ENCODE measurements at regions not wholly inside any gene's neighbourhood (a gene's known extent, or its start where the extent isn't known, plus 50 kb on each side); places are given as distances from the start of the nearest gene placed in this dataset.
"Not testable (repeated sequence)": the region's sequence is repeated elsewhere in the genome, so short reads cannot be mapped to it uniquely, and the experiment has no call there.

DNA sequence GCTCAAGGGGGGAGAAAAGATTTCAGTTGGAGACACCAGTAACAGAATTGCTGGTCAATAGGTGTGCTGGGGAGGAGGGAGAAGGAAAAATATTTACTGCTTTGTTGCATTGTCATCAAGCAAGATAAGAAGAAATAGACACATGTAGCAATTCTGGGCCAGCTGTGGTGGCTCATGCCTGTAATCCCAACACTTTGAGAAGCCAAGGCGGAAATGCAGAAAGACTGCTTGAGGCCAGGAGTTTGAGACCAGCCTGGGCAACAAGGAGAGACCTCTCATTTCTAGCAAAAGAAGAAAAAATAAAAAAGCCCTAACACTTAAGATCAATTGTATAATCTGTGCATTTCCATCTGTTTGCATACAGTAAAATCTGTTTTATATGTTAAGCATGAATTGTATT, 126.6 kb downstream of the ZFP64 start:
- H3K9ac ChIP-seq (ENCODE audit: low read length) = no peak overlapping the region
- H3K27me3 ChIP-seq (ENCODE audit: insufficient read depth, low read length) = no peaks in the 10 kb centered on the region
- no peak overlapping the region for H4K12ac ChIP-seq (ENCODE audit: low read depth, low read length)
- H2BK120ac ChIP-seq (ENCODE audit: insufficient read depth, low read length, poor library complexity) = no peak overlapping the region
- no peaks in the 10 kb centered on the region for H3K9me3 ChIP-seq (ENCODE audit: insufficient read depth, low read depth, low read length)
- no peaks in the 10 kb centered on the region for H3K79me2 ChIP-seq (ENCODE audit: control insufficient read depth, insufficient read depth, low read length, poor library complexity)
- no peak overlapping the region for H3K14ac ChIP-seq (ENCODE audit: low read length)
- H4K8ac ChIP-seq (ENCODE audit: low read depth, low read length) = no peak overlapping the region
- no peak overlapping the region for H2AK5ac ChIP-seq (ENCODE audit: low read length)
- H3K79me1 ChIP-seq (ENCODE audit: low read length) = no peaks in the 10 kb centered on the region
- no peak overlapping the region for H2BK12ac ChIP-seq (ENCODE audit: low read length)
- no peak overlapping the region for H3K27ac ChIP-seq (ENCODE audit: low read depth, low read length)
- no peak for DNase-seq
- H3K4me1 ChIP-seq (ENCODE audit: control insufficient read depth in 1 of 2, insufficient read depth in 2 of 2, low read length in 2 of 2) = no peaks in the 10 kb centered on the region
- no peak overlapping the region for H3K4me2 ChIP-seq (ENCODE audit: low read length)
- H3K4ac ChIP-seq (ENCODE audit: low read depth, low read length) = no peak overlapping the region
- H2BK5ac ChIP-seq (ENCODE audit: low read depth, low read length, poor library complexity) = no peak overlapping the region
- H3K36me3 ChIP-seq (ENCODE audit: control insufficient read depth in 1 of 2, insufficient read depth in 2 of 2, low read length in 2 of 2) = no peaks in the 10 kb centered on the region
- no CpG with 5 or more reads among the region's 1 CpG for WGBS (ENCODE audit: extremely low coverage, insufficient coverage, insufficient read length)
- H3K23ac ChIP-seq (ENCODE audit: low read length) = no peak overlapping the region
- no peak overlapping the region for H4K91ac ChIP-seq (ENCODE audit: low read depth, low read length)
- no peak overlapping the region for H2AFZ ChIP-seq (ENCODE audit: insufficient read depth, low read length, poor library complexity)
- H3K4me3 ChIP-seq (ENCODE audit: low read depth, low read length) = no peak overlapping the region
- H3K18ac ChIP-seq (ENCODE audit: low read length) = no peak overlapping the region

DNA sequence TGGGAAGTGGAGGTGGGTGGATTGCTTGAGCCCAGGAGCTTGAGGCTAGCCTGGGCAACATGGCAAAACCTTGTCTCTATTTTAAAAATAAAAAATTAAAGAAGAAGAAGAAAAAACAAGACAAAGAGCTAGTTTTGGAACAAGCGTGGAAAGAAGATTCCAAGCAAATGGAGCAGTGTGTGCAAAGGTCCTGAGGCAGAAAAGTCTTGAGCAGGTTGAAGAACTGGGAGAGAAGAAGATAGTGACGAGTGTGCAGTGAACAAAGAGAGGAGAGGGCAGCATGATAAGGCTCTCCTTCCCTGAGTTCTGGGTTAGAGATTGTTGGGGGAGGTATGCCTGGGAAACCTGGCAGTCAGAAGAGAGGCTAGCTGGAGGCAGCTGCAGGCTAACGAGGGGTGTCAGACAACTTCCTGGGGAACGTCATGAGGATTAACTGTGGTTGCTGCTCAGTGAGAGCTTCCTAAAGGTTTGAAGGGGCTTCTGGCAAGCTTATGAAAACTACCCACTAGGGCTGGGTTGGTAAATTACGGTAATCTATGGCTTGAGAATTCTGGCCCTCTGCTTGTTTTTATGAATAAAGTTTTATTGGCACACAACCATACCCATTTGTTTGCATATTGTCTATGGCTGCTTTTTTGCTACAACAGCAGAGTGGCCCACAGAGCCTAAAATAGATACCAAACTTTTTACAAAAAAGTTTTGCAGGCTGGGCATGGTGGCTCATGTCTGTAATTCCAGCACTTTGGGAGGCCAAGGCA, 128.9 kb downstream of the ZFP64 start:
- DNase-seq = no peak
- WGBS (ENCODE audit: extremely low coverage, insufficient coverage, insufficient read length) = no CpG with 5 or more reads among the region's 5 CpGs
- H3K4ac ChIP-seq (ENCODE audit: low read depth, low read length) = no peak overlapping the region

DNA sequence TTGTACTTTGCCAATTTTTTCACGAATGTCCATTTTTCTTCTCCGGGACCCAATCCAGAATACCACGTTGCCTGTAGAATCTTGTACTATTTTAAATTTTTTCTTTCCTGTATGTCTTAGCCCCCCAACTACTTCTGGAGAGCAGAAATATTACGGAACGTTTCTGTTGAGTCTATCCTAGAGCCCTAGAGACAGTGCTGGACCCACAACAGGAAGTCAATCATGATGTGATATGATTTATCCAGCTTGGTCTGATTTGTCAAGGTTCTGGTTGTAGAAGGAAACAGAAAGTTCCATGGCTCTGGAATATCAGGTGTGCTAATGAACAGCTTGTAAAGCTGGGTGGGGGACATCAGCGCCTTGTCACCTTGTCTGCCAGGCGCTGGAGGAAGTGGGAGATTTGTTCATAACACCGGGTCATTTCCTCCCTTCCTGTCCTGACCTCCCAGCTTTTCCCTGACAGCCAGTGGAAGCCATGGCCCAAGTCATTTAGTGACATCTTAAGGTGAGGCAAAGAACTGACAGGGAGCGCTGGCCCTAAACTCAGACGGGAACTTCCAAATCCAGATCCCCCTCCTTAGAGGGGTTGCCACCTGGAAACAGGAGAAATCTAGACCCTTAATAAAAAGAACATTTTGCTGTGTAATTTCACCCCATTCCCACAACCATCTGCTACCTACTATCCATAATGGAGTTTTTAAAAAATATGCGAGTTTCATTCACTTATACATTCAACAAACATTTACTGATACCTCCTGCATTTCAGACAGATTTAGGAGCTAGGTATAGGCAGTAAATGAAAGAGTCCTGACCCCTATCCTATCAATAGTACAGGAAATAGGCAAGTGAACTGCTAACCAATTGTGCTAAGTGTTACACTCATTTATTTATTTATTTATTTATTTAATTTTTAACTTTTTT, 130.5 kb downstream of the ZFP64 start:
- Histone ChIP-seq H3K79me1 (ENCODE audit: low read length) (no peaks in the 10 kb centered on the region), H3K4ac (ENCODE audit: low read depth, low read length) (no peak overlapping the region), H2AK5ac (ENCODE audit: low read length) (no peak overlapping the region), H3K27me3 (ENCODE audit: insufficient read depth, low read length) (no peaks in the 10 kb centered on the region), H3K9ac (ENCODE audit: low read length) (no peak overlapping the region), H3K36me3 (ENCODE audit: control insufficient read depth in 1 of 2, insufficient read depth in 2 of 2, low read length in 2 of 2) (no peaks in the 10 kb centered on the region), H3K4me2 (ENCODE audit: low read length) (no peak overlapping the region), H4K91ac (ENCODE audit: low read depth, low read length) (no peak overlapping the region), H3K14ac (ENCODE audit: low read length) (no peak overlapping the region), H3K27ac (ENCODE audit: low read depth, low read length) (no peak overlapping the region), H4K12ac (ENCODE audit: low read depth, low read length) (no peak overlapping the region), H4K8ac (ENCODE audit: low read depth, low read length) (no peak overlapping the region), H3K4me3 (ENCODE audit: low read depth, low read length) (no peak overlapping the region), H2BK5ac (ENCODE audit: low read depth, low read length, poor library complexity) (no peak overlapping the region), H2AFZ (ENCODE audit: insufficient read depth, low read length, poor library complexity) (peak overlapping the region; percentile 54), H2BK120ac (ENCODE audit: insufficient read depth, low read length, poor library complexity) (no peak overlapping the region), H3K18ac (ENCODE audit: low read length) (no peak overlapping the region), H3K9me3 (ENCODE audit: insufficient read depth, low read depth, low read length) (no peaks in the 10 kb centered on the region), H2BK12ac (ENCODE audit: low read length) (no peak overlapping the region), H3K79me2 (ENCODE audit: control insufficient read depth, insufficient read depth, low read length, poor library complexity) (no peaks in the 10 kb centered on the region), H3K23ac (ENCODE audit: low read length) (no peak overlapping the region), H3K4me1 (ENCODE audit: control insufficient read depth in 1 of 2, insufficient read depth in 2 of 2, low read length in 2 of 2) (no peaks in the 10 kb centered on the region)
- peak in 1 of 2 donors; percentile 33 for DNase-seq
- no CpG with 5 or more reads among the region's 11 CpGs for WGBS (ENCODE audit: extremely low coverage, insufficient coverage, insufficient read length)

More for the DNA sequence above, 128.9 kb downstream of the ZFP64 start:
- Histone ChIP-seq H3K4me2 (ENCODE audit: low read length) (no peak overlapping the region), H2BK5ac (ENCODE audit: low read depth, low read length, poor library complexity) (no peak overlapping the region), H3K9ac (ENCODE audit: low read length) (no peak overlapping the region), H3K79me2 (ENCODE audit: control insufficient read depth, insufficient read depth, low read length, poor library complexity) (no peaks in the 10 kb centered on the region), H2AK5ac (ENCODE audit: low read length) (no peak overlapping the region), H3K4me1 (ENCODE audit: control insufficient read depth in 1 of 2, insufficient read depth in 2 of 2, low read length in 2 of 2) (no peaks in the 10 kb centered on the region), H2BK120ac (ENCODE audit: insufficient read depth, low read length, poor library complexity) (no peak overlapping the region), H4K91ac (ENCODE audit: low read depth, low read length) (no peak overlapping the region), H3K18ac (ENCODE audit: low read length) (no peak overlapping the region), H3K27ac (ENCODE audit: low read depth, low read length) (no peak overlapping the region), H2BK12ac (ENCODE audit: low read length) (no peak overlapping the region), H4K8ac (ENCODE audit: low read depth, low read length) (no peak overlapping the region), H3K14ac (ENCODE audit: low read length) (no peak overlapping the region), H3K27me3 (ENCODE audit: insufficient read depth, low read length) (no peaks in the 10 kb centered on the region), H3K36me3 (ENCODE audit: control insufficient read depth in 1 of 2, insufficient read depth in 2 of 2, low read length in 2 of 2) (no peaks in the 10 kb centered on the region), H3K4me3 (ENCODE audit: low read depth, low read length) (no peak overlapping the region), H3K9me3 (ENCODE audit: insufficient read depth, low read depth, low read length) (no peaks in the 10 kb centered on the region), H3K23ac (ENCODE audit: low read length) (no peak overlapping the region), H4K12ac (ENCODE audit: low read depth, low read length) (no peak overlapping the region), H3K79me1 (ENCODE audit: low read length) (no peaks in the 10 kb centered on the region), H2AFZ (ENCODE audit: insufficient read depth, low read length, poor library complexity) (no peak overlapping the region)

DNA sequence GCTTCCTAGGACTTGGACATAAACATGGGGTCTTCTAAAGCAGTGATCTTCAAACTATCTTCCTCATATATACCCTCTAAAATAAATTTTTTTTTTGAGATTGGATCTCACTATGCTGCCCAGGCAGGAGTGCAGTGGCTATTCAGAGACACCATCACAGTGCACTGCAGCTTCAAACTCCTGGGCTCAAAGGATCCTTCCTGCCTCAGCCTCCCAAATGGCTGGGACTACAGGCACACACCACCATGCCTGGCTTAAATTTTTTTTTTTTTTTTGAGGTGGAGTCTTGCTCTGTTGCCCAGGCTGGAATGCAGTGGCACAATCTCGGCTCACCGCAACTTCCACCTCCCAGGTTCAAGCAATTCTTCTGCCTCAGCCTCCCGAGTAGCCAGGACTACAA, 134.4 kb downstream of the ZFP64 start:
- H3K27me3 ChIP-seq (ENCODE audit: insufficient read depth, low read length); H3K23ac ChIP-seq (ENCODE audit: low read length); H3K79me1 ChIP-seq (ENCODE audit: low read length); H3K4ac ChIP-seq (ENCODE audit: low read depth, low read length); H3K14ac ChIP-seq (ENCODE audit: low read length); H2AK5ac ChIP-seq (ENCODE audit: low read length); DNase-seq; H3K9ac ChIP-seq (ENCODE audit: low read length); H2AFZ ChIP-seq (ENCODE audit: insufficient read depth, low read length, poor library complexity); H3K79me2 ChIP-seq (ENCODE audit: control insufficient read depth, insufficient read depth, low read length, poor library complexity); H3K4me2 ChIP-seq (ENCODE audit: low read length); H4K8ac ChIP-seq (ENCODE audit: low read depth, low read length); H2BK5ac ChIP-seq (ENCODE audit: low read depth, low read length, poor library complexity); H4K12ac ChIP-seq (ENCODE audit: low read depth, low read length); H2BK120ac ChIP-seq (ENCODE audit: insufficient read depth, low read length, poor library complexity); H3K9me3 ChIP-seq (ENCODE audit: insufficient read depth, low read depth, low read length); H3K4me1 ChIP-seq (ENCODE audit: control insufficient read depth in 1 of 2, insufficient read depth in 2 of 2, low read length in 2 of 2); H2BK12ac ChIP-seq (ENCODE audit: low read length); H3K18ac ChIP-seq (ENCODE audit: low read length); H3K36me3 ChIP-seq (ENCODE audit: control insufficient read depth in 1 of 2, insufficient read depth in 2 of 2, low read length in 2 of 2); H3K4me3 ChIP-seq (ENCODE audit: low read depth, low read length); H4K91ac ChIP-seq (ENCODE audit: low read depth, low read length); H3K27ac ChIP-seq (ENCODE audit: low read depth, low read length): not testable (repeated sequence)
- no CpG with 5 or more reads among the region's 3 CpGs for WGBS (ENCODE audit: extremely low coverage, insufficient coverage, insufficient read length)

Measured in trophoblast cell (in vitro differentiated cells and primary cell).